ENCODE measurements at regions not wholly inside any gene's neighbourhood (a gene's known extent, or its start where the extent isn't known, plus 50 kb on each side); places are given as distances from the start of the nearest gene placed in this dataset.

GRCh38 chr22:49540913-49541692 lies 286.6 kb downstream of the BRD1 start:
- TF ChIP-seq EZH2 (IDR thresholded peaks at IDR 0.05): no peak
- TF ChIP-seq POLR2AphosphoS5 (IDR thresholded peaks at IDR 0.05; ENCODE audit: borderline replicate concordance, low read depth, low read length): no peak
- TF ChIP-seq FOXP2 (optimal IDR thresholded peaks at IDR 0.05; ENCODE audit: control extremely low read depth, extremely low read length, insufficient read depth): no peak
